Kidney (tissue), 13 donors: ENCODE measurements at regions not wholly inside any gene's neighbourhood (a gene's known extent, or its start where the extent isn't known, plus 50 kb on each side); places are given as distances from the start of the nearest gene placed in this dataset.

Experiments used
- DNase-seq, 5 donors: peaks; one replicate each; pipeline ENCODE4 v3.0.0-alpha.2; 2013 to 2020
- FAIRE-seq: peaks from 2 replicates; lab custom pipeline; 2012; peaks lifted over from hg19 to GRCh38; lab: Jason Lieb, UNC
- H3K27ac ChIP-seq, 2 donors: one replicate each; pipeline ENCODE4 v1.7.0; 2013; ENCODE audit warnings: low read depth in 2 of 2, low read length in 2 of 2, inconsistent platforms in 1 of 2
- H3K27me3 ChIP-seq: one replicate; pipeline ENCODE4 v1.7.1; 2013; ENCODE audit warnings: low read length, inconsistent platforms; ENCODE audit not compliant: control insufficient read depth, insufficient read depth
- H3K36me3 ChIP-seq, 3 donors: one replicate each; pipeline versions ENCODE4 v1.7.0 to v1.7.1; 2013; ENCODE audit warnings: low read length in 3 of 3, control low read depth in 1 of 3, inconsistent platforms in 1 of 3; ENCODE audit not compliant: insufficient read depth in 3 of 3, control insufficient read depth in 2 of 3
- H3K4me1 ChIP-seq, 3 donors: one replicate each; pipeline versions ENCODE4 v1.7.0 to v1.7.1; 2013; ENCODE audit warnings: low read length in 3 of 3, inconsistent platforms in 1 of 3, low read depth in 1 of 3; ENCODE audit not compliant: control insufficient read depth in 2 of 3, insufficient read depth in 2 of 3
- H3K4me3 ChIP-seq, 3 donors: one replicate each; pipeline versions ENCODE4 v1.7.0 to v1.8.1; 2013; ENCODE audit warnings: low read length in 3 of 3, control low read depth in 1 of 3, inconsistent platforms in 1 of 3
- H3K9ac ChIP-seq, 3 donors: one replicate each; pipeline versions ENCODE4 v1.7.0 to v1.7.1; 2013; ENCODE audit warnings: low read length in 3 of 3, control low read depth in 1 of 3, inconsistent platforms in 1 of 3
- H3K9me3 ChIP-seq, 3 donors: one replicate each; pipeline versions ENCODE4 v1.7.0 to v1.7.1; 2013; ENCODE audit warnings: low read length in 3 of 3, control low read depth in 1 of 3, inconsistent platforms in 1 of 3; ENCODE audit not compliant: control insufficient read depth in 2 of 3, insufficient read depth in 1 of 3
- CTCF ChIP-seq: IDR thresholded peaks from 3 replicates; pipeline ENCODE4 v1.5.1; 2012; ENCODE audit warnings: mild to moderate bottlenecking, moderate library complexity, borderline replicate concordance; ENCODE audit not compliant: insufficient read depth; ENCODE audit errors: extremely low read depth
- intact Hi-C: fragments of 100-400 bp; cut with DNase I; formaldehyde crosslinking; loops from one replicate; pipeline ENCODE4 v1.11.1; 2022
- donor health status: control.
- donor health status: control.
- donor health status: control.
- donor health status: control.
- donor health status: control.
- donor health status: DM: yes; HTN: yes; CAD: no.
- donor health status: Normal renal cell carcinoma (clear cell type).

GRCh38 chr4:81714291-81714690, 242.6 kb upstream of the RASGEF1B start:
- intact Hi-C loops, result no loop called here
- no peak overlapping the region for H3K27ac ChIP-seq
- H3K27me3 ChIP-seq, result no peaks in the 10 kb centered on the region
- H3K9ac ChIP-seq, result no peak overlapping the region
- no peaks in the 10 kb centered on the region for H3K36me3 ChIP-seq
- H3K9me3 ChIP-seq, result no peaks in the 10 kb centered on the region
- no peak overlapping the region for H3K4me3 ChIP-seq
- TF ChIP-seq CTCF, result no peak
- H3K4me1 ChIP-seq, result no peaks in the 10 kb centered on the region
- FAIRE-seq (no peak), DNase-seq (no peak)

- Histone ChIP-seq H3K4me3 (no peak overlapping the region), H3K4me1 (no peaks in the 10 kb centered on the region), H3K27me3 (no peaks in the 10 kb centered on the region), H3K27ac (no peak overlapping the region), H3K36me3 (no peaks in the 10 kb centered on the region), H3K9ac (no peak overlapping the region), H3K9me3 (no peaks in the 10 kb centered on the region)
- FAIRE-seq (no peak), DNase-seq (no peak)
- intact Hi-C loops, result no loop called here
- no peak for TF ChIP-seq CTCF
Measured at GRCh38 chr4:81712714-81713113, 241.0 kb upstream of the RASGEF1B start.

GRCh38 chr4:81704461-81704860, 232.8 kb upstream of the RASGEF1B start:
- intact Hi-C loops, result no loop called here
- H3K9me3 ChIP-seq, result no peaks in the 10 kb centered on the region

More at GRCh38 chr4:81704461-81704860, 232.8 kb upstream of the RASGEF1B start:
- Histone ChIP-seq H3K36me3 (no peaks in the 10 kb centered on the region), H3K27ac (no peak overlapping the region), H3K4me3 (no peak overlapping the region), H3K9ac (no peak overlapping the region), H3K27me3 (no peaks in the 10 kb centered on the region), H3K4me1 (no peaks in the 10 kb centered on the region)
- DNase-seq (no peak), FAIRE-seq (peak; percentile 37)
- no peak for TF ChIP-seq CTCF
